ENCODE measurements at regions not wholly inside any gene's neighbourhood (a gene's known extent, or its start where the extent isn't known, plus 50 kb on each side); places are given as distances from the start of the nearest gene placed in this dataset.

GRCh38 chr3:72233571-72233970 lies 448.6 kb upstream of the PROK2 start:
- TF ChIP-seq CTCF (IDR thresholded peaks at IDR 0.05; ENCODE audit: low read depth, low read length) (no peak), POLR2A (IDR thresholded peaks at IDR 0.05; ENCODE audit: extremely low read depth, insufficient read length) (no peak)
